GM23248 (cell line): ENCODE measurements at regions not wholly inside any gene's neighbourhood (a gene's known extent, or its start where the extent isn't known, plus 50 kb on each side); places are given as distances from the start of the nearest gene placed in this dataset.

Experiments
- DNase-seq: peaks from one replicate; pipeline ENCODE4 v3.0.0-alpha.2; 2015
- H2AFZ ChIP-seq: fragments of 200-600 bp; sonication (generic); 2 replicates; pipeline ENCODE4 v1.6.1; 2016; ENCODE audit warnings: antibody characterized with exemption
- H3F3A ChIP-seq: fragments of 200-600 bp; sonication (generic); 2 replicates; pipeline ENCODE4 v1.6.1; 2016; ENCODE audit warnings: mild to moderate bottlenecking, antibody characterized with exemption, mixed run types; ENCODE audit not compliant: insufficient read depth
- H3K27ac ChIP-seq: fragments of 200-600 bp; sonication (generic); 2 replicates; pipeline ENCODE4 v1.5.1; 2016; ENCODE audit warnings: mild to moderate bottlenecking
- H3K27me3 ChIP-seq: fragments of 200-600 bp; sonication (generic); replicated peaks from 2 replicates; pipeline ENCODE4 v1.6.1; 2016; ENCODE audit warnings: mild to moderate bottlenecking; ENCODE audit not compliant: insufficient read depth
- H3K36me3 ChIP-seq: fragments of 200-600 bp; sonication (generic); 2 replicates; pipeline ENCODE4 v1.6.1; 2016; ENCODE audit warnings: low read depth, mild to moderate bottlenecking
- H3K4me1 ChIP-seq: fragments of 200-600 bp; sonication (generic); 2 replicates; pipeline ENCODE4 v1.6.1; 2016; ENCODE audit warnings: mild to moderate bottlenecking; ENCODE audit not compliant: insufficient read depth
- H3K4me2 ChIP-seq: fragments of 200-600 bp; sonication (generic); one replicate; pipeline ENCODE4 v1.6.1; 2016; ENCODE audit warnings: mild to moderate bottlenecking; ENCODE audit not compliant: unreplicated experiment
- H3K4me3 ChIP-seq: fragments of 200-600 bp; sonication (generic); 2 replicates; pipeline ENCODE4 v1.5.1; 2016; ENCODE audit warnings: mild to moderate bottlenecking
- H3K79me2 ChIP-seq: fragments of 200-600 bp; sonication (generic); 2 replicates; pipeline ENCODE4 v1.6.1; 2016; ENCODE audit warnings: mild to moderate bottlenecking; ENCODE audit not compliant: insufficient read depth
- H3K9ac ChIP-seq: fragments of 200-600 bp; sonication (generic); 2 replicates; pipeline ENCODE4 v1.6.1; 2016; ENCODE audit warnings: mild to moderate bottlenecking
- H3K9me2 ChIP-seq: fragments of 200-600 bp; sonication (generic); 2 replicates; pipeline ENCODE4 v1.6.1; 2016; ENCODE audit warnings: mixed run types, mild to moderate bottlenecking, moderate library complexity; ENCODE audit not compliant: insufficient read depth
- H3K9me3 ChIP-seq: fragments of 200-600 bp; sonication (generic); one replicate; pipeline ENCODE4 v1.6.1; 2017; ENCODE audit warnings: low read depth
- H4K20me1 ChIP-seq: fragments of 200-600 bp; sonication (generic); 2 replicates; pipeline ENCODE4 v1.6.0; 2016; ENCODE audit not compliant: insufficient read depth
- EZH2 ChIP-seq: fragments of 200-600 bp; sonication (generic); IDR thresholded peaks from 2 replicates; pipeline ENCODE4 v1.6.1; 2018; ENCODE audit warnings: antibody characterized with exemption, mild to moderate bottlenecking; ENCODE audit not compliant: insufficient read depth, poor library complexity, severe bottlenecking
- EZH2phosphoT487 ChIP-seq: fragments of 200-600 bp; sonication (generic); IDR thresholded peaks from 2 replicates; pipeline ENCODE4 v1.6.1; 2018; ENCODE audit warnings: antibody characterized with exemption, moderate library complexity, mild to moderate bottlenecking, low read depth; ENCODE audit not compliant: insufficient read depth
- WGBS, 2 experiments: methylation state at CpG; one replicate each; pipeline ENCODE4 v1.1.6; 2015 to 2017; ENCODE audit warnings: low lambda C conversion rate in 2 of 2, low coverage in 1 of 2; ENCODE audit errors: missing lambda C conversion rate in 2 of 2; 5-methylcytosine and 5-hydroxymethylcytosine counted together
- in situ Hi-C: fragments of 300-500 bp; cut with MboI; formaldehyde crosslinking; loops from 2 replicates; pipeline ENCODE4 v1.15.0; 2020

- Histone ChIP-seq H3K9me2 (no peaks in the 10 kb centered on the region), H3K4me2 (no peak overlapping the region), H3K79me2 (no peaks in the 10 kb centered on the region), H3K4me3 (no peak overlapping the region), H3K9ac (no peak overlapping the region), H3K9me3 (no peaks in the 10 kb centered on the region), H3K4me1 (no peaks in the 10 kb centered on the region), H3K36me3 (no peaks in the 10 kb centered on the region), H2AFZ (no peak overlapping the region), H3K27ac (no peak overlapping the region), H3K27me3 (no peaks in the 10 kb centered on the region), H3F3A (no peaks in the 10 kb centered on the region), H4K20me1 (no peaks in the 10 kb centered on the region)
- no peak for DNase-seq
- in situ Hi-C loops: no loop called here
- 42 to 59% methylated on average over 1 of the region's 1 CpG for WGBS, 2 experiments
- TF ChIP-seq EZH2phosphoT487 (no peak), EZH2 (no peak)
Observed at GRCh38 chr12:19926266-19926665, 442.1 kb upstream of the PDE3A start.

DNA sequence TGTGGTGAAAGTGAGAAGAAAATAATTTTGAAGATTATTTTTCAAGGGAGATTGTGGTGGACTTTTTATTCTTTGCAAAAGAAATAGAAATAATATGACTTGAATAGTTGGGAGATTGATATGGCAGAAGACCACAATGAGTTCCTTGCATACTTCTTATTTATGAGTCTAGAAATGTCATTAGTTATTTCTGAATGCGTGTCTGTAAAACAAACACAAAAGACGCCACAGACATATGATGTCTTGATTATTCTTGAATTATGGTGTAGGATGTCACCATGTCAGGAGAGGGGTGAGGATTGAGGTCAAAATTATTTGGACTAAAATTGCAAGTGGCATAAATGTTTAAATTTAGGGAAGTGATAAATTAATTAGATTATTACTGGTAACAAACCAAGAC, 440.7 kb upstream of the PDE3A start:
- H3K79me2 ChIP-seq: no peaks in the 10 kb centered on the region
- no peaks in the 10 kb centered on the region for H3K36me3 ChIP-seq
- 77 to 79% methylated on average over 2 of the region's 2 CpGs for WGBS, 2 experiments
- no peaks in the 10 kb centered on the region for H3K27me3 ChIP-seq
- H3F3A ChIP-seq: no peaks in the 10 kb centered on the region
- no peak overlapping the region for H3K27ac ChIP-seq
- no peak overlapping the region for H2AFZ ChIP-seq
- no peak for DNase-seq
- in situ Hi-C loops: no loop called here
- no peaks in the 10 kb centered on the region for H3K9me3 ChIP-seq
- no peaks in the 10 kb centered on the region for H3K9me2 ChIP-seq
- TF ChIP-seq EZH2phosphoT487: no peak
- TF ChIP-seq EZH2: no peak
- no peak overlapping the region for H3K4me3 ChIP-seq
- H4K20me1 ChIP-seq: no peaks in the 10 kb centered on the region
- no peak overlapping the region for H3K4me2 ChIP-seq
- H3K9ac ChIP-seq: no peak overlapping the region
- no peaks in the 10 kb centered on the region for H3K4me1 ChIP-seq

DNA sequence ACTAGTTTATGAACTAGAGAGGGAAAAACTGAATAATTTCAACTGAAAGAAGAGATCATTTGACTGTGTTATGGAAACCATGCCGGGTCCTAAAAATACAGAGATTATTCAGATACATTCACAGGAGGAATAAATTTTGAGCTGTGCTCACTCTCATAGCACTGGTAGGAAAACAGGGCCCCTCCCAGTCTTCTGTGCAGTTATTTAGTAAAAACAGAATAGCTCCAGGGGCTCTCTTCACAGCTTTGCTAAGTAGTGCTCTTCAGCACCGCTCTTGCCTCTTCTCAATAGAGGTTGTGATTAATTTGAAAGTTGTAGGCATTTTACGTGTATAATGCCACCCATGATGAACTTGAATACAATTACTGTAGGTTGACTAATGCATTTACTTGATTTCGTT, 435.9 kb upstream of the PDE3A start:
- H3K36me3 ChIP-seq: no peaks in the 10 kb centered on the region
- H3K27me3 ChIP-seq: no peaks in the 10 kb centered on the region; the same call in 1 of the 2 replicates
- no peaks in the 10 kb centered on the region for H3K9me3 ChIP-seq
- no peaks in the 10 kb centered on the region for H3F3A ChIP-seq
- in situ Hi-C loops: no loop called here
- no peak overlapping the region for H2AFZ ChIP-seq
- no peak overlapping the region for H3K9ac ChIP-seq
- H3K4me1 ChIP-seq: no peaks in the 10 kb centered on the region
- H3K79me2 ChIP-seq: no peaks in the 10 kb centered on the region
- no peaks in the 10 kb centered on the region for H4K20me1 ChIP-seq
- no peak overlapping the region for H3K4me3 ChIP-seq
- no peaks in the 10 kb centered on the region for H3K9me2 ChIP-seq
- no peak for DNase-seq
- no peak overlapping the region for H3K27ac ChIP-seq
- WGBS, 2 experiments: 48 to 52% methylated on average over 4 of the region's 4 CpGs
- TF ChIP-seq EZH2phosphoT487 (no peak), EZH2 (no peak)
- H3K4me2 ChIP-seq: no peak overlapping the region

DNA sequence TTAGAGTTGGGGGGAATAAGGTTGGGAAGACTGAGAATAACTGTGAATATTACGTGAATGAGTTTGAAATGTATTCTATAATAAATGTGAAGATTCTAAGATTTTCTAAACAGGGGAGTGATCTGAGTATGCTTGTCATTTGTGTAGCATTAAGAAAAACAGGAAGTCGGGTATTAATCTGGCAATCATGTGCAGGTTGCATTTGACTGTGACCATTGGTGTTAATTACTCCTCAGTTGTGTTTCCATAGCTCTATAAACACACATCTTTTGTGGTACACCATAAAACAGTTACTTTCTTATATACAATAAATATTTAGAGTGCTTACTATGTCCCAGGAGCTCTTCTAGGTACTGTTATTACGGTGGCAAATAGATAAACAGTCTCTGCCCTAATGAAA, 434.4 kb upstream of the PDE3A start:
- TF ChIP-seq EZH2phosphoT487: no peak
- no peak for TF ChIP-seq EZH2
- in situ Hi-C loops: no loop called here
- H3F3A ChIP-seq: no peaks in the 10 kb centered on the region
- H2AFZ ChIP-seq: no peak overlapping the region
- no peaks in the 10 kb centered on the region for H3K36me3 ChIP-seq
- no peaks in the 10 kb centered on the region; the same call in 1 of the 2 replicates for H3K27me3 ChIP-seq
- no peak overlapping the region for H3K27ac ChIP-seq
- H3K9ac ChIP-seq: no peak overlapping the region
- WGBS, 2 experiments: 58 to 65% methylated on average over 3 of the region's 3 CpGs
- no peak overlapping the region for H3K4me2 ChIP-seq
- H3K9me2 ChIP-seq: no peaks in the 10 kb centered on the region
- H3K79me2 ChIP-seq: no peaks in the 10 kb centered on the region
- no peak for DNase-seq
- no peaks in the 10 kb centered on the region for H3K9me3 ChIP-seq
- H4K20me1 ChIP-seq: no peaks in the 10 kb centered on the region
- H3K4me1 ChIP-seq: no peaks in the 10 kb centered on the region
- H3K4me3 ChIP-seq: no peak overlapping the region

GRCh38 chr12:19937161-19937560, 431.2 kb upstream of the PDE3A start:
- Histone ChIP-seq H3K4me3 (no peak overlapping the region), H3K79me2 (no peaks in the 10 kb centered on the region), H3K9me2 (no peaks in the 10 kb centered on the region), H3K9me3 (no peaks in the 10 kb centered on the region), H3K27ac (no peak overlapping the region), H3K4me2 (no peak overlapping the region), H3K9ac (no peak overlapping the region), H3F3A (no peaks in the 10 kb centered on the region), H4K20me1 (no peaks in the 10 kb centered on the region), H3K36me3 (no peaks in the 10 kb centered on the region), H3K27me3 (no peaks in the 10 kb centered on the region; the same call in 1 of the 2 replicates), H3K4me1 (no peaks in the 10 kb centered on the region), H2AFZ (no peak overlapping the region)
- DNase-seq: no peak
- TF ChIP-seq EZH2phosphoT487 (no peak), EZH2 (no peak)
- 69 to 74% methylated on average over 6 of the region's 6 CpGs for WGBS, 2 experiments
- in situ Hi-C loops: no loop called here
